HCT116 (cell line): ENCODE measurements at regions not wholly inside any gene's neighbourhood (a gene's known extent, or its start where the extent isn't known, plus 50 kb on each side); places are given as distances from the start of the nearest gene placed in this dataset.

Experiments
- ATAC-seq: fragments of 200-7000 bp; cut with Tn5 transposase; 2 replicates; pipeline ENCODE4 v1.9.1; 2020; ENCODE audit warnings: mild to moderate bottlenecking, moderate library complexity
- BruUV-seq: library from RNA; stranded (reverse); fragments of 400-500 nt; replicated peaks from 2 replicates; lab custom pipeline; 2021; lab: Mats Ljungman, UMichigan
- CTCF ChIA-PET: fragments of 300-600 bp; sonication (Branson Sonifier 250); formaldehyde crosslinking; loops from one replicate; lab custom pipeline; 2021; ENCODE audit warnings: antibody characterized with exemption; lab: Charles Lee
- POLR2A ChIA-PET: fragments of 300-600, 350-600 bp; sonication (Branson Sonifier 250); formaldehyde crosslinking; loops from one replicate; lab custom pipeline; 2021; ENCODE audit warnings: antibody characterized with exemption; lab: Charles Lee
- RAD21 ChIA-PET, 2 experiments: fragments of 300-600 bp; sonication (Branson Sonifier 250); formaldehyde crosslinking; loops; one replicate each; lab custom pipeline; 2023; ENCODE audit warnings: low total read pairs in 2 of 2; ENCODE audit not compliant: uncharacterized antibody in 2 of 2, unreplicated experiment in 2 of 2, low non-redundant PET in 1 of 2; lab: Charles Lee
- DNase-seq: peaks from one replicate; pipeline ENCODE4 v3.0.0-alpha.2; 2010; ENCODE audit warnings: low read depth, low spot score
- H2AFZ ChIP-seq: fragments of 200-600 bp; shearing (Covaris generic), sonication (generic); 2 replicates; pipeline ENCODE4 v1.6.1; 2017; ENCODE audit warnings: low read depth, mixed run types, mixed read lengths, antibody characterized with exemption, low read length; ENCODE audit not compliant: poor library complexity, severe bottlenecking
- H3K27ac ChIP-seq: 2 replicates; pipeline ENCODE4 v1.5.1; 2012; ENCODE audit warnings: low read depth, low read length
- H3K27me3 ChIP-seq: fragments of 200-600 bp; sonication (generic); 2 replicates; pipeline ENCODE4 v1.6.1; 2016; ENCODE audit warnings: mixed run types, low read length, mixed read lengths; ENCODE audit not compliant: insufficient read depth
- H3K36me3 ChIP-seq, 2 experiments: fragments of 200-500 bp in 1 of 2; fragments of 200-600 bp in 1 of 2; sonication (Bioruptor generic) in 1 of 2; sonication (generic) in 1 of 2; 2 replicates each; pipeline versions ENCODE4 v1.5.1 to v1.6.1; 2014 to 2016; ENCODE audit warnings: low read length in 2 of 2, inconsistent platforms in 1 of 2, mixed read lengths in 1 of 2, mixed run types in 1 of 2; ENCODE audit not compliant: insufficient read depth in 2 of 2, control insufficient read depth in 1 of 2
- H3K4me1 ChIP-seq, 2 experiments: fragments of 200-600 bp in 1 of 2; sonication (generic) in 1 of 2; 2 replicates each; pipeline versions ENCODE4 v1.5.1 to v1.6.1; 2012 to 2017; ENCODE audit warnings: low read length in 2 of 2, inconsistent platforms in 1 of 2, mild to moderate bottlenecking in 1 of 2, mixed read lengths in 1 of 2, mixed run types in 1 of 2, moderate library complexity in 1 of 2; ENCODE audit not compliant: insufficient read depth in 2 of 2, control insufficient read depth in 1 of 2
- H3K4me2 ChIP-seq: fragments of 200-600 bp; sonication (generic); 2 replicates; pipeline ENCODE4 v1.6.1; 2017; ENCODE audit warnings: mixed run types, low read length, mixed read lengths
- H3K4me3 ChIP-seq, 2 experiments: fragments of 200-600 bp in 1 of 2; sonication (generic) in 1 of 2; replicated peaks in 1 of 2; 2 replicates each; pipeline ENCODE4 v1.5.1; 2011 to 2016; ENCODE audit warnings: low read length in 2 of 2, control low read depth in 1 of 2, low read depth in 1 of 2, mild to moderate bottlenecking in 1 of 2, mixed read lengths in 1 of 2, mixed run types in 1 of 2
- H3K79me2 ChIP-seq: fragments of 200-600 bp; sonication (generic); 2 replicates; pipeline ENCODE4 v1.6.1; 2017; ENCODE audit warnings: mild to moderate bottlenecking, mixed run types, low read length, moderate library complexity, mixed read lengths; ENCODE audit not compliant: insufficient read depth
- H3K9ac ChIP-seq: fragments of 200-600 bp; sonication (generic); 2 replicates; pipeline ENCODE4 v1.6.1; 2016; ENCODE audit warnings: low read length, mixed read lengths
- H3K9me2 ChIP-seq: fragments of 200-600 bp; sonication (generic), shearing (Covaris generic); 2 replicates; pipeline ENCODE4 v1.6.1; 2017; ENCODE audit warnings: mixed run types, mild to moderate bottlenecking, moderate library complexity; ENCODE audit not compliant: insufficient read depth
- H3K9me3 ChIP-seq, 2 experiments: fragments of 200-500 bp in 1 of 2; fragments of 200-600 bp in 1 of 2; sonication (Bioruptor generic) in 1 of 2; sonication (generic) in 1 of 2; 2 replicates each; pipeline ENCODE4 v1.6.1; 2014 to 2017; ENCODE audit warnings: low read length in 2 of 2, mixed read lengths in 2 of 2, inconsistent platforms in 1 of 2, low read depth in 1 of 2, mild to moderate bottlenecking in 1 of 2, mixed run types in 1 of 2, moderate library complexity in 1 of 2; ENCODE audit not compliant: control insufficient read depth in 1 of 2, insufficient read depth in 1 of 2
- H4K20me1 ChIP-seq: fragments of 200-600 bp; sonication (generic), shearing (Covaris generic); 2 replicates; pipeline ENCODE4 v1.6.1; 2017; ENCODE audit warnings: mixed run types, mild to moderate bottlenecking, moderate library complexity; ENCODE audit not compliant: insufficient read depth
- CBX3 ChIP-seq: IDR thresholded peaks from 2 replicates; pipeline ENCODE4 v1.6.1; 2012; ENCODE audit warnings: low read depth
- CEBPB ChIP-seq: IDR thresholded peaks from 2 replicates; pipeline ENCODE4 v1.6.1; 2012; ENCODE audit warnings: low read depth
- EGR1 ChIP-seq: IDR thresholded peaks from 2 replicates; pipeline ENCODE4 v1.6.1; 2012; ENCODE audit warnings: low read depth
- ELF1 ChIP-seq: IDR thresholded peaks from 2 replicates; pipeline ENCODE4 v1.6.1; 2012; ENCODE audit warnings: low read depth, borderline replicate concordance
- EZH2 ChIP-seq: fragments of 200-600 bp; sonication (generic); IDR thresholded peaks from 2 replicates; pipeline ENCODE4 v1.6.1; 2017; ENCODE audit warnings: antibody characterized with exemption, mixed run types
- FOSL1 ChIP-seq: IDR thresholded peaks from 2 replicates; pipeline ENCODE4 v1.6.1; 2012; ENCODE audit warnings: low read depth
- JUND ChIP-seq: IDR thresholded peaks from 2 replicates; pipeline ENCODE4 v1.6.1; 2012
- MAX ChIP-seq: IDR thresholded peaks from 2 replicates; pipeline ENCODE4 v1.6.1; 2012
- POLR2A ChIP-seq: IDR thresholded peaks from 2 replicates; pipeline ENCODE4 v1.7.0; 2011; ENCODE audit warnings: borderline replicate concordance; ENCODE audit not compliant: insufficient read depth, insufficient read length; ENCODE audit errors: extremely low read depth
- REST ChIP-seq: IDR thresholded peaks from 2 replicates; pipeline ENCODE4 v1.6.1; 2012; ENCODE audit warnings: low read depth
- SIN3A ChIP-seq: IDR thresholded peaks from 2 replicates; pipeline ENCODE4 v1.6.1; 2012; ENCODE audit warnings: low read depth
- SP1 ChIP-seq: IDR thresholded peaks from 2 replicates; pipeline ENCODE4 v1.6.1; 2012; ENCODE audit warnings: low read depth
- TCF7L2 ChIP-seq: IDR thresholded peaks from 2 replicates; pipeline ENCODE4 v1.7.0; 2011; ENCODE audit warnings: borderline replicate concordance, inconsistent platforms; ENCODE audit not compliant: insufficient read depth, insufficient read length; ENCODE audit errors: extremely low read depth
- ZBTB33 ChIP-seq: IDR thresholded peaks from 2 replicates; pipeline ENCODE4 v1.6.1; 2011; ENCODE audit warnings: mild to moderate bottlenecking, low read length, moderate library complexity; ENCODE audit not compliant: insufficient replicate concordance; ENCODE audit errors: extremely low read depth
- ZFX ChIP-seq: fragments of 450-650 bp; IDR thresholded peaks from 2 replicates; pipeline ENCODE4 v1.6.1; 2017
- ZNF274 ChIP-seq: fragments of 200-500 bp; sonication (Bioruptor generic); IDR thresholded peaks from 2 replicates; pipeline ENCODE4 v1.6.1; 2014; ENCODE audit warnings: mild to moderate bottlenecking, low read depth, low read length, inconsistent platforms
- intact Hi-C: fragments of 100-400 bp; cut with micrococcal nuclease; formaldehyde crosslinking; loops from 2 replicates; pipeline ENCODE4 v1.10.0; 2022

GRCh38 chr1:232557502-232558191 lies 72.3 kb downstream of the SIPA1L2 start:
- Histone ChIP-seq H3K4me1 (no peaks in the 10 kb centered on the region), H3K4me2 (no peak overlapping the region), H4K20me1 (no peaks in the 10 kb centered on the region), H3K27me3 (no peaks in the 10 kb centered on the region; the same call in 1 of the 2 replicates), H3K9ac (no peak overlapping the region), H3K36me3 (no peaks in the 10 kb centered on the region), H3K9me3 (no peaks in the 10 kb centered on the region), H3K79me2 (no peaks in the 10 kb centered on the region), H3K27ac (no peak overlapping the region), H3K4me3 (no peak overlapping the region), H3K9me2 (no peaks in the 10 kb centered on the region), H2AFZ (no peak overlapping the region)
- ChIA-PET CTCF (no interaction called here), POLR2A (no interaction called here), RAD21 (no interaction called here)
- DNase-seq (no peak), ATAC-seq (no peak)
- TF ChIP-seq POLR2A (no peak), CBX3 (no peak), FOSL1 (no peak), ELF1 (no peak), CEBPB (no peak)
- intact Hi-C loops = no loop called here
- BruUV-seq = no TSS peak

GRCh38 chr1:232557096-232557495 lies 72.8 kb downstream of the SIPA1L2 start:
- Histone ChIP-seq H3K79me2 (no peaks in the 10 kb centered on the region), H3K9me3 (no peaks in the 10 kb centered on the region), H4K20me1 (no peaks in the 10 kb centered on the region), H3K36me3 (no peaks in the 10 kb centered on the region), H3K9ac (no peak overlapping the region), H3K27me3 (no peaks in the 10 kb centered on the region; the same call in 1 of the 2 replicates), H3K9me2 (no peaks in the 10 kb centered on the region), H3K27ac (no peak overlapping the region), H3K4me2 (no peak overlapping the region), H2AFZ (no peak overlapping the region), H3K4me1 (no peaks in the 10 kb centered on the region), H3K4me3 (no peak overlapping the region)
- ChIA-PET CTCF (interaction anchor here (1.2 kb wide), 1 partner anchor 73 kb away, joined by 4 read pairs; the partner anchor contains the start of gene SIPA1L2), POLR2A (no interaction called here), RAD21 (no interaction called here)
- no peak for DNase-seq
- no TSS peak for BruUV-seq
- intact Hi-C loops = no loop called here
- no peak for ATAC-seq
- no peak for TF ChIP-seq ZFX
- TF ChIP-seq SIN3A = no peak
- TF ChIP-seq MAX = no peak
- no peak for TF ChIP-seq ZBTB33
- TF ChIP-seq REST = no peak
- TF ChIP-seq CBX3 = no peak
- no peak for TF ChIP-seq EZH2
- no peak for TF ChIP-seq TCF7L2
- TF ChIP-seq JUND = no peak
- no peak for TF ChIP-seq POLR2A
- TF ChIP-seq EGR1 = no peak
- no peak for TF ChIP-seq FOSL1
- TF ChIP-seq ZNF274 = no peak
- no peak for TF ChIP-seq SP1
